HFFc6 (cell line): ENCODE measurements at regions not wholly inside any gene's neighbourhood (a gene's known extent, or its start where the extent isn't known, plus 50 kb on each side); places are given as distances from the start of the nearest gene placed in this dataset.
"Not testable (repeated sequence)": the region's sequence is repeated elsewhere in the genome, so short reads cannot be mapped to it uniquely, and the experiment has no call there.

Experiments
- DNase-seq: peaks from one replicate; pipeline ENCODE4 v3.0.0-alpha.2; 2018
- H3K27ac Mint-ChIP-seq: 2 replicates; pipeline ENCODE4 v1.8.0; 2020; ENCODE audit warnings: mild to moderate bottlenecking, mixed read lengths
- H3K27me3 Mint-ChIP-seq: 2 replicates; pipeline ENCODE4 v1.8.0; 2021; ENCODE audit warnings: mild to moderate bottlenecking, moderate library complexity, mixed read lengths; ENCODE audit not compliant: insufficient read depth
- H3K36me3 Mint-ChIP-seq: 2 replicates; pipeline ENCODE4 v1.8.0; 2021; ENCODE audit warnings: low read depth, mixed read lengths
- H3K4me1 Mint-ChIP-seq: 2 replicates; pipeline ENCODE4 v1.8.0; 2020; ENCODE audit warnings: low read depth, mixed read lengths
- H3K4me3 Mint-ChIP-seq: 2 replicates; pipeline ENCODE4 v1.8.0; 2020; ENCODE audit warnings: mild to moderate bottlenecking, moderate library complexity, mixed read lengths
- H3K9me3 Mint-ChIP-seq: 2 replicates; pipeline ENCODE4 v1.8.0; 2020; ENCODE audit warnings: mild to moderate bottlenecking, mixed read lengths
- TF ChIP-seq, protein P1 (sequence below): fragments of 200-600 bp; sonication (generic); IDR thresholded peaks from 2 replicates; pipeline ENCODE4 v1.5.0; 2021; ENCODE audit warnings: antibody characterized with exemption, mild to moderate bottlenecking

DNA sequence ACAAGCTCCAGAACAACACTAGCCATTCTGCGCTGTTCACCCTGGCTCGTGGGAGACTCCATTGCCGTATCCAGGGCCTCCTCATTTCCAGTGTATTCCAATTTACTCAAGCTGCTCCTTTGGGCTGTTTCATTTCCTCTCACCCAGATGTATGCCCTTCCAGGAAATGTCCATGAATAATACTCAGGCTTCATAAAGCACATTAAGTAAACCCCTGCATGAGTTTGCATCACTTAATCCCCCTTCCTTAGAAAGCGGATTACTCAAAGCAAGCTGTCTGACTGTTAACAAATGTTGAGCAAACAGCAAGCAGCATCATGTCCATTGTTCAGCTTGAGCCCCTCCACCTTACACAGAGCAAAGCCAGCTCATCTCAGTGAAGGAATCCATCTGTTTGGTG is 403.6 kb upstream of the PBX1 start:
- DNase-seq, result no peak
- Mint-ChIP-seq H3K27ac (no peak overlapping the region), H3K27me3 (no peaks in the 10 kb centered on the region; the same call in 1 of the 2 replicates), H3K4me1 (no peaks in the 10 kb centered on the region), H3K36me3 (no peaks in the 10 kb centered on the region), H3K9me3 (no peaks in the 10 kb centered on the region; the same call in none of the 2 replicates), H3K4me3 (no peak overlapping the region)
- TF ChIP-seq, protein P1, sequence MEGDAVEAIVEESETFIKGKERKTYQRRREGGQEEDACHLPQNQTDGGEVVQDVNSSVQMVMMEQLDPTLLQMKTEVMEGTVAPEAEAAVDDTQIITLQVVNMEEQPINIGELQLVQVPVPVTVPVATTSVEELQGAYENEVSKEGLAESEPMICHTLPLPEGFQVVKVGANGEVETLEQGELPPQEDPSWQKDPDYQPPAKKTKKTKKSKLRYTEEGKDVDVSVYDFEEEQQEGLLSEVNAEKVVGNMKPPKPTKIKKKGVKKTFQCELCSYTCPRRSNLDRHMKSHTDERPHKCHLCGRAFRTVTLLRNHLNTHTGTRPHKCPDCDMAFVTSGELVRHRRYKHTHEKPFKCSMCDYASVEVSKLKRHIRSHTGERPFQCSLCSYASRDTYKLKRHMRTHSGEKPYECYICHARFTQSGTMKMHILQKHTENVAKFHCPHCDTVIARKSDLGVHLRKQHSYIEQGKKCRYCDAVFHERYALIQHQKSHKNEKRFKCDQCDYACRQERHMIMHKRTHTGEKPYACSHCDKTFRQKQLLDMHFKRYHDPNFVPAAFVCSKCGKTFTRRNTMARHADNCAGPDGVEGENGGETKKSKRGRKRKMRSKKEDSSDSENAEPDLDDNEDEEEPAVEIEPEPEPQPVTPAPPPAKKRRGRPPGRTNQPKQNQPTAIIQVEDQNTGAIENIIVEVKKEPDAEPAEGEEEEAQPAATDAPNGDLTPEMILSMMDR, result no peak

DNA sequence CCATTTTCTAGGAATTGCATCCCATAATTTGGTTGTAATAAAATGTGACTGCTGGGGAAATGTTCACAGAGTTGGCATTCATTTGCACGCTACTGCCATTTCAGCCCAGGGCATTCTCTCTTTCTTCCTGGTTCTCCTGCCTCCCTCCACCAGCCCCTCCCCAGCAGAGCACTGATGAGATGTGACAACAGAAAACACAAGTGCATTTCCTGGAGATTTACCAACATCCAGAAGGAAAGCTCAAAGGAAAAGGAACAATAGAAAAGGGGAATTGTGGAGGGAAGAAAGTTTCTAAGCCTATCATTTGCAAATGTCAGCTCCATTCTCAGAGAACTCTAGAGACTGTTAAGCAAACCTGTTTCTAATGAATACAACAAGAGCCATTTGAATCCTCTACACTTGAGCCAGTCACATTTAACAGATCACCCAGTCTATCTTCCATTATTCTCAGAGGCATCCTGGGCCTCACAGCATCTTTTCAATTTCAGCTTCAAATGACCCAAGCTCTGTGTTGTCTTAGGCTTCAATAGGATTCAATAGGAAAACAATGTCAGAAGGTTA is 395.6 kb upstream of the PBX1 start:
- H3K4me3 Mint-ChIP-seq, result no peak overlapping the region
- TF ChIP-seq, protein P1, result no peak
- no peak overlapping the region for H3K27ac Mint-ChIP-seq
- no peaks in the 10 kb centered on the region for H3K36me3 Mint-ChIP-seq
- H3K4me1 Mint-ChIP-seq, result no peaks in the 10 kb centered on the region
- H3K27me3 Mint-ChIP-seq, result no peaks in the 10 kb centered on the region; the same call in none of the 2 replicates
- no peaks in the 10 kb centered on the region; the same call in none of the 2 replicates for H3K9me3 Mint-ChIP-seq
- DNase-seq, result no peak

DNA sequence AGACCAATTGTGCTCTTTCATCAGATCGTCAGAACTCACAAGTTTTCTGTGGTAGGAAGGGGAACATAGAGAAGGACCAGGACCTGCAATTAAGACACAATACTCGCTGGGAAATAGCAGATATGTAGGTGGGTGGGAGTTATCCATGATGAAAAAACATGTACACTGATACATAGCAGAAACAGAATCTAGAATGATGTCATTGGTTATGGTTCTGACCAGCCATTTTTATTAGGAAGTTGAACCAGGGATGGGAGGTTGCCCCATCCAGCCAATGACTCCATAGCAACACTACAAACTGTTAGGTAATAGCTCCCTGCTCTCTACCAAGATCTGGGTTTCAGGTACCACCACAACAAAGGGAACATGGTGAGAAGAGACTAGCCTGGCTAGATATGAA is 393.5 kb upstream of the PBX1 start:
- Mint-ChIP-seq H3K36me3 (no peaks in the 10 kb centered on the region), H3K27me3 (no peaks in the 10 kb centered on the region; the same call in none of the 2 replicates), H3K4me3 (no peak overlapping the region), H3K9me3 (peaks cover 6% of the 10 kb centered on the region; the same call in 1 of the 2 replicates), H3K4me1 (no peaks in the 10 kb centered on the region), H3K27ac (no peak overlapping the region)
- DNase-seq, result no peak
- TF ChIP-seq, protein P1, result no peak

DNA sequence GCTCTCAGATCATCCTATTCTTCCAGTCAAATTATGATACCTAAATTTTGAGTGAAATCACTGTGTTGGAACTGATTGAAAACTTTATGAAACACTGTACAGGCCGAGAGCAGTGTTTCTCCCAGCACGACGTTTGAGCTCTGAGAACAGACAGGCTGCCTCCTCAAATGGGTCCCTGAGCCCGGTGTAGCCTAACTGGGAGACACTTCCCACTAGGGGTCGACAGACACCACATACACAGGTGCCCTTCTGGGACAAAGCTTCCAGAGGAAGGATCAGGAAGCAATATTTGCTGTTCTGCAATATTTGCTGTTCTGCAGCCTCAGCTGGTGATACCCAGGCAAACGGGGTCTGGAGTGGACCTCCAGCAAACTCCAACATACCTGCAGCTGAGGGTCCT is 392.5 kb upstream of the PBX1 start:
- H3K9me3 Mint-ChIP-seq, result peaks cover 11% of the 10 kb centered on the region; the same call in 1 of the 2 replicates
- H3K27me3 Mint-ChIP-seq, DNase-seq, H3K36me3 Mint-ChIP-seq, H3K4me3 Mint-ChIP-seq, H3K27ac Mint-ChIP-seq, H3K4me1 Mint-ChIP-seq: not testable (repeated sequence)
- TF ChIP-seq, protein P1, result peak; percentile 45

DNA sequence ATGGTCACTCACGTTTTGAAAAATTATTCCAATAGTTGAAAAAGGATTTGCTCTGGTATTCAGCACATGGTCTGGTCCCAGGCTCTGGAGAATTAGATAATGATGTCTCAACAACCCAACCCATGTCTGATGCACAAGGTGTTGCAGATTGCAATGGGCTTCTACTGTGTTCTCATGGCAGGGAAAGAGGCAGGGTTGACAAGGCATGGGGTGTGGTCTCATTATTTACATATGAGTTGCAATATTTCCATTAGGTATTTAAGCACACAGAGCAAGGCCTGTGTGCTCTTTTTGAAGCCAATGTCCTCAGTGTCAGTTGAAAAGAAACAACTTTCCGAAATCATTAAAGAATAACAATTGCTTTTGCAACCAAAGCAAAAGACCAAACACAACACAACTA is 381.9 kb upstream of the PBX1 start:
- no peaks in the 10 kb centered on the region for H3K36me3 Mint-ChIP-seq
- TF ChIP-seq, protein P1, result no peak
- no peaks in the 10 kb centered on the region; the same call in 1 of the 2 replicates for H3K27me3 Mint-ChIP-seq
- DNase-seq, result no peak
- H3K27ac Mint-ChIP-seq, result no peak overlapping the region
- H3K4me1 Mint-ChIP-seq, result no peaks in the 10 kb centered on the region
- H3K9me3 Mint-ChIP-seq, result peaks cover 11% of the 10 kb centered on the region
- H3K4me3 Mint-ChIP-seq, result no peak overlapping the region
